Lower lobe of right lung (tissue), 2 donors: ENCODE measurements at regions not wholly inside any gene's neighbourhood (a gene's known extent, or its start where the extent isn't known, plus 50 kb on each side); places are given as distances from the start of the nearest gene placed in this dataset.
A peak's percentile ranks its signal among the peaks of the same experiment; 100 is the strongest.
"Not testable (repeated sequence)": the region's sequence is repeated elsewhere in the genome, so short reads cannot be mapped to it uniquely, and the experiment has no call there.

ENCODE experiments used
- ATAC-seq, 2 donors: fragments of 200-7000 bp; cut with Tn5 transposase; one replicate each; pipeline ENCODE4 v1.9.1; 2020 to 2022; ENCODE audit warnings: mild to moderate bottlenecking in 2 of 2, moderate library complexity in 2 of 2
- DNase-seq: peaks from one replicate; pipeline ENCODE4 v3.0.0-alpha.2; 2020
- H3K27ac ChIP-seq: fragments of 200-600 bp; one replicate; pipeline ENCODE4 v1.8.0; 2022
- H3K27me3 ChIP-seq: fragments of 200-600 bp; one replicate; pipeline ENCODE4 v1.8.0; 2022; ENCODE audit warnings: low read depth
- H3K36me3 ChIP-seq: fragments of 200-600 bp; one replicate; pipeline ENCODE4 v1.8.0; 2022; ENCODE audit warnings: mild to moderate bottlenecking
- H3K4me1 ChIP-seq: fragments of 200-600 bp; one replicate; pipeline ENCODE4 v1.8.0; 2022
- H3K4me3 ChIP-seq: fragments of 200-600 bp; one replicate; pipeline ENCODE4 v1.8.0; 2022; ENCODE audit warnings: mild to moderate bottlenecking
- H3K9me3 ChIP-seq: fragments of 200-600 bp; one replicate; pipeline ENCODE4 v1.8.0; 2022
- intact Hi-C: fragments of 100-400 bp; cut with DNase I; formaldehyde crosslinking; loops from one replicate; pipeline ENCODE4 v1.11.0; 2022
- TF ChIP-seq, protein P1 (sequence below): fragments of 200-600 bp; IDR thresholded peaks from one replicate; pipeline ENCODE4 v1.8.0; 2022; ENCODE audit warnings: antibody characterized with exemption, mild to moderate bottlenecking
- donor health status: DM: no; HTN: yes; CAD: no; lungs with severe emphysema.

DNA sequence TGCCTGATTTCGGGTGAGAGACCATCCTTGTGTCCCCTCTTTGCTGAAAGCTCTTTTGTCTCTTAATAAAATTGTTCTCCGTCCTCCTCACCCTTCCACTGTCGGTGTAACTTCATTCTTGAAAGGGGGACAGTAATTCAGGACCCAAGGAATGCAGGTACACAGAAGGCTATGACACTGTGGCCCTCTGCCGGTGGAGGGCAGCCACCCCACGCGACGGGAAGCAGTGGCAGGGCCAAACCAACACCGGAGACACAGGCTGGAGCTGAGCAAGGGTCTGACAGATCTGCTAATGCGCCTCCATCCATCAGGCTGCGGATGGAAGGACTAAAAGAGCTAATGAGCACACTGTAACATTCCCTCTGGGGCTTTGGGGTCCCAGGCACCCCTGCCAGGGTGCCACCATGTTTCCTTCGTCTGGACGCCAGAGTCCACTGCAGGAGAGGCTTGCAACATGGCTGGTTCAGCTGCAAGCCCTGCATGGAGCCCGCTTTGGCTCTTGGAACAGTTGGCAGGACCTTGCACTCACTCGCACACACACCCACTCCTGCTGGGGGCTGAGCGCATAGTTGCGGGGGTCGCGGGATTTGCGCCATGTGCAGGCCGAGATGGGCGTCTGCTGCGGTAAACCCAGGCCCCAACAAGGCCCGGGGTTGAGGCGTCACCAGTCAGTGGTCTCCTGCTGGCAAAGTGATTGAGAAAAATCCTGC is 544.1 kb upstream of the CDH7 start:
- H3K9me3 ChIP-seq, result no peaks in the 10 kb centered on the region
- no peaks in the 10 kb centered on the region for H3K27me3 ChIP-seq
- TF ChIP-seq, protein P1, sequence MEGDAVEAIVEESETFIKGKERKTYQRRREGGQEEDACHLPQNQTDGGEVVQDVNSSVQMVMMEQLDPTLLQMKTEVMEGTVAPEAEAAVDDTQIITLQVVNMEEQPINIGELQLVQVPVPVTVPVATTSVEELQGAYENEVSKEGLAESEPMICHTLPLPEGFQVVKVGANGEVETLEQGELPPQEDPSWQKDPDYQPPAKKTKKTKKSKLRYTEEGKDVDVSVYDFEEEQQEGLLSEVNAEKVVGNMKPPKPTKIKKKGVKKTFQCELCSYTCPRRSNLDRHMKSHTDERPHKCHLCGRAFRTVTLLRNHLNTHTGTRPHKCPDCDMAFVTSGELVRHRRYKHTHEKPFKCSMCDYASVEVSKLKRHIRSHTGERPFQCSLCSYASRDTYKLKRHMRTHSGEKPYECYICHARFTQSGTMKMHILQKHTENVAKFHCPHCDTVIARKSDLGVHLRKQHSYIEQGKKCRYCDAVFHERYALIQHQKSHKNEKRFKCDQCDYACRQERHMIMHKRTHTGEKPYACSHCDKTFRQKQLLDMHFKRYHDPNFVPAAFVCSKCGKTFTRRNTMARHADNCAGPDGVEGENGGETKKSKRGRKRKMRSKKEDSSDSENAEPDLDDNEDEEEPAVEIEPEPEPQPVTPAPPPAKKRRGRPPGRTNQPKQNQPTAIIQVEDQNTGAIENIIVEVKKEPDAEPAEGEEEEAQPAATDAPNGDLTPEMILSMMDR, result no peak
- H3K27ac ChIP-seq, result no peak overlapping the region
- DNase-seq (peak; percentile 36), ATAC-seq (peak in 1 of 2 donors; percentile 25)
- no peaks in the 10 kb centered on the region for H3K36me3 ChIP-seq
- intact Hi-C loops, result no loop called here
- H3K4me3 ChIP-seq, result no peak overlapping the region
- H3K4me1 ChIP-seq, result no peaks in the 10 kb centered on the region

GRCh38 chr18:65202091-65202490 is 548.7 kb upstream of the CDH7 start:
- DNase-seq (no peak), ATAC-seq (no peak)
- TF ChIP-seq, protein P1, result no peak
- intact Hi-C loops, result no loop called here
- no peaks in the 10 kb centered on the region for H3K36me3 ChIP-seq
- H3K27me3 ChIP-seq, result no peaks in the 10 kb centered on the region
- no peaks in the 10 kb centered on the region for H3K4me1 ChIP-seq
- H3K9me3 ChIP-seq, result no peaks in the 10 kb centered on the region
- no peak overlapping the region for H3K27ac ChIP-seq
- H3K4me3 ChIP-seq, result no peak overlapping the region

DNA sequence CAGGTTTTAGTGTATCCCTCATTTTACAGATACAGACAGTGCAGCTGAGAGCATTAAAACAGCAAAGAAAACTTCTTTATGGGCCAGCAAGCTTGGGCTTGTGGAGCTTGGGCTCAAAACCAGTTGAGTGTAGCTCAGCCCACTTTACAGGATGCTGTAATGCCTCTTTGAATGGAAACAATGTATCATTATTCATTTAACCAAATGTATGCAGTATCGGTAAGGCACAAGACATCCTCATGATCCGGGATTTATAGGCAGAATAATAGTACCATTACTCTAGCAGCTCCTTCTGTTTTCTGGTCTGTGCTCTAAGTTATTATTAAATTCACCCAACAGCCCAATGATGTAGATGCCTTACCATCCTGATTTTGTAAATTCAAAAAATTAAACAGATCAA is 575.1 kb upstream of the CDH7 start:
- ATAC-seq, result no peak
- Histone ChIP-seq H3K27ac (no peak overlapping the region), H3K27me3 (no peaks in the 10 kb centered on the region), H3K9me3 (peaks cover 4% of the 10 kb centered on the region), H3K4me3 (no peak overlapping the region), H3K4me1 (no peaks in the 10 kb centered on the region), H3K36me3 (no peaks in the 10 kb centered on the region)
- intact Hi-C loops, result no loop called here
- no peak for DNase-seq
- TF ChIP-seq, protein P1, result no peak

GRCh38 chr18:65162086-65162485 is 588.7 kb upstream of the CDH7 start:
- H3K4me1 ChIP-seq, H3K27ac ChIP-seq, H3K9me3 ChIP-seq, H3K36me3 ChIP-seq, H3K4me3 ChIP-seq, H3K27me3 ChIP-seq, ATAC-seq, DNase-seq, intact Hi-C loops: not testable (repeated sequence)

- Histone ChIP-seq H3K4me3 (no peak overlapping the region), H3K36me3 (no peaks in the 10 kb centered on the region), H3K4me1 (no peaks in the 10 kb centered on the region), H3K27me3 (no peaks in the 10 kb centered on the region), H3K27ac (no peak overlapping the region), H3K9me3 (no peaks in the 10 kb centered on the region)
- TF ChIP-seq, protein P1, result no peak
- DNase-seq, result no peak
- intact Hi-C loops, result no loop called here
- ATAC-seq, result no peak
Observed at GRCh38 chr18:65146482-65147021, 604.3 kb upstream of the CDH7 start.

DNA sequence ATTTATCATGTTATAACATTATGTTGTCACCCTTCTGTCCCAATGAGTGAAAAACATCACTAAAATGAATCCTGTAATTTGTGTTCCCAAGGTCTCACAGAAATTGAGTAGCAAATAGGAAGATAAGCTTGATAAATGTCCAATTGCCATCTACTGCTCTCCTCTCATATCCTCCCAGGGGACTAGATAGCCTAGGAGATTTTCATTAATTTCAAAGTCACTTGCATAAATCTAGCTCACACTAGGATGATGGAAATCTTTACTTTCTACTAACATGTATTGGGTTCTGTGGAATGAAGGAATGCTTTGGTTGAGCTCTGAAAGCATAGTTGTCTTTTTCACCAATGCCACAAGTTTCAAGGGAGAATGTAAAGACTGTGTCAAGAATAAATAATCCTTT is 605.5 kb upstream of the CDH7 start:
- intact Hi-C loops, result no loop called here
- H3K36me3 ChIP-seq, result no peaks in the 10 kb centered on the region
- no peaks in the 10 kb centered on the region for H3K4me1 ChIP-seq
- no peaks in the 10 kb centered on the region for H3K27me3 ChIP-seq
- no peaks in the 10 kb centered on the region for H3K9me3 ChIP-seq
- TF ChIP-seq, protein P1, result no peak
- no peak overlapping the region for H3K27ac ChIP-seq
- no peak overlapping the region for H3K4me3 ChIP-seq
- no peak for DNase-seq
- no peak for ATAC-seq
